MM.1S (cell line): ENCODE measurements at regions not wholly inside any gene's neighbourhood (a gene's known extent, or its start where the extent isn't known, plus 50 kb on each side); places are given as distances from the start of the nearest gene placed in this dataset.

ENCODE experiments used
- EZH2phosphoT487 ChIP-seq: fragments of 300-600 bp; sonication (generic); IDR thresholded peaks from 2 replicates; pipeline ENCODE4 v1.6.1; 2018; ENCODE audit warnings: antibody characterized with exemption, low read length
- TF ChIP-seq, protein P1 (sequence below): fragments of 300-600 bp; sonication (generic); IDR thresholded peaks from 2 replicates; pipeline ENCODE4 v1.5.1; 2016; ENCODE audit warnings: antibody characterized with exemption, low read length, mixed read lengths

GRCh38 chr5:30239331-30240022 lies 954.0 kb upstream of the CDH6 start:
- TF ChIP-seq, protein P1, sequence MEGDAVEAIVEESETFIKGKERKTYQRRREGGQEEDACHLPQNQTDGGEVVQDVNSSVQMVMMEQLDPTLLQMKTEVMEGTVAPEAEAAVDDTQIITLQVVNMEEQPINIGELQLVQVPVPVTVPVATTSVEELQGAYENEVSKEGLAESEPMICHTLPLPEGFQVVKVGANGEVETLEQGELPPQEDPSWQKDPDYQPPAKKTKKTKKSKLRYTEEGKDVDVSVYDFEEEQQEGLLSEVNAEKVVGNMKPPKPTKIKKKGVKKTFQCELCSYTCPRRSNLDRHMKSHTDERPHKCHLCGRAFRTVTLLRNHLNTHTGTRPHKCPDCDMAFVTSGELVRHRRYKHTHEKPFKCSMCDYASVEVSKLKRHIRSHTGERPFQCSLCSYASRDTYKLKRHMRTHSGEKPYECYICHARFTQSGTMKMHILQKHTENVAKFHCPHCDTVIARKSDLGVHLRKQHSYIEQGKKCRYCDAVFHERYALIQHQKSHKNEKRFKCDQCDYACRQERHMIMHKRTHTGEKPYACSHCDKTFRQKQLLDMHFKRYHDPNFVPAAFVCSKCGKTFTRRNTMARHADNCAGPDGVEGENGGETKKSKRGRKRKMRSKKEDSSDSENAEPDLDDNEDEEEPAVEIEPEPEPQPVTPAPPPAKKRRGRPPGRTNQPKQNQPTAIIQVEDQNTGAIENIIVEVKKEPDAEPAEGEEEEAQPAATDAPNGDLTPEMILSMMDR, result no peak
- TF ChIP-seq EZH2phosphoT487, result no peak
